Esophagus mucosa (tissue), 1 donor: ENCODE measurements at regions not wholly inside any gene's neighbourhood (a gene's known extent, or its start where the extent isn't known, plus 50 kb on each side); places are given as distances from the start of the nearest gene placed in this dataset.
"Not testable (repeated sequence)": the region's sequence is repeated elsewhere in the genome, so short reads cannot be mapped to it uniquely, and the experiment has no call there.

ENCODE experiments used
- ATAC-seq: fragments of 200-7000 bp; cut with Tn5 transposase; one replicate; pipeline ENCODE4 v1.9.1; 2020
- donor health status: DM: yes; HTN: yes; CAD: no.

DNA sequence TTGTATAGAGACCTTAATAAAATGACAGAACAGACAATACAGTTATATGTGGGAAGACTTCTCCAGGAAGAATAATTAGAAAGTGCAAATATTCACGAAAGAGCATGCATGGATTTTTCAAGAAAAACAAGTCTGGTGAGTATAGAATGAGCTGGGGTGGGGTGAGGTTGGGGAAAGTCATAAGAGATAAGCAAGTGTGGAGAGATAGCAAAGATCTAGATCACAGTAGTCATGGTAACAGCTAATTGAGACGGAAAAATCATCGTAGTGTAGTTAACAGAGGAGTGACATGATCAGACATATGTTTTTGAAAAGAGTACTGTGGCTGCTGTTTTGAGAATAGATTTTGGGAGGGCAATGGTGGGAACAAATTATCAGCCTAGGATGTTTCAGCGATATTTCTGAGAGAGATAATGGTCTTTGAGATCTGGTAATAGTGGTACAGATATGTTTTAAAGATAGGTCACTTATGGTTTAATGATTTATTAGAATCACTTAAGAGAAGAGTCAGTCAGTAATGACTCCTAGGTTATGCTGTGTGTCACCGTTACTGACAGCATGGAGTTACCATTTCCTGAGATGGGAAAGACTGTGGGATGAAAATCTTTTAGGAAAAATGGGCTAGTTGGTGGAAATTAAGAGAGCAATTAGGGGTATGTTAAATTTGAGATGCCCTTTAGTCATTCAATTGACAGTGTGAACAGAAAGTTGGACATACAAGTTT is 248.5 kb upstream of the SLC8A1 start:
- ATAC-seq, result no peak

- not testable (repeated sequence) for ATAC-seq
Measured at GRCh38 chr2:40712197-40712894, 260.5 kb upstream of the SLC8A1 start.

DNA sequence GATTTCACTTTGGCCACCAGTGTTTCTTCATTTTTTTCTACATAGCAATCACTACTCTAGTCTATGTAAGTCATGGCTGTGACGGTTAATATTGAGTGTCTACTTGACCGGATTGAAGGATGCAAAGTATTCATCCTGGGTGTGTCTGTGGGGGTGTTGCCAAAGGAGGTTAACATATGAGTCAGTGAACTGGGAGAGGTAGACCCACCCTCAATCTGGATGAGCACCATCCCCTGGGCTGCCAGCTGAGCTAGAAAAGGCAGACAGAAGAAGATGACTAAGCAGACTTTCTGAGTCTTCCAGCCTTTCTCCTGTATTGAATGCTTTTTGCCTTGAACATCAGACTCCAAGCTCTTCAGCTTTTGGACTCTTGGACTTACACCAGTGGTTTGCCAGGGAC is 265.0 kb upstream of the SLC8A1 start:
- ATAC-seq, result peak; percentile 94

DNA sequence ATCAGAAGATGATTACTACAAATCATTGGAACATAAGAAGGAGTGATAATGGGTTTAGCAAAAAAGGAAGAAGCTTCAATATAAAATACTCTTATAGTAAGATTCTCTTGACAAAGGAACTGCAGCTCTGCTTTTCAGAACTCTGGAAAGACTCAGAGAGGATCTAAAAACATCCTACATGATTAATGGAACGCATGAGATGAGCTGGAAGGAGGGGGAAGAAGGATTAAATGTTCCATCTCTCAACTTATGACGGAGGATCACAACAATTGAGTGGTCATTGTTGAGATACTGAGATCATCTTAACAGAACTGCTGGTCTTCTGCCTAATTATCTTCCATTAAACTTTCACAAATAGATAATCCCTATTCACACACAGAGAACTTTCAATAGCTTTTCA is 267.5 kb upstream of the SLC8A1 start:
- no peak for ATAC-seq

GRCh38 chr2:40721595-40721994 is 269.7 kb upstream of the SLC8A1 start:
- ATAC-seq, result peak; percentile 76

GRCh38 chr2:40723194-40723593 is 271.3 kb upstream of the SLC8A1 start:
- ATAC-seq, result no peak

GRCh38 chr2:40725040-40725439 is 273.1 kb upstream of the SLC8A1 start:
- no peak for ATAC-seq

DNA sequence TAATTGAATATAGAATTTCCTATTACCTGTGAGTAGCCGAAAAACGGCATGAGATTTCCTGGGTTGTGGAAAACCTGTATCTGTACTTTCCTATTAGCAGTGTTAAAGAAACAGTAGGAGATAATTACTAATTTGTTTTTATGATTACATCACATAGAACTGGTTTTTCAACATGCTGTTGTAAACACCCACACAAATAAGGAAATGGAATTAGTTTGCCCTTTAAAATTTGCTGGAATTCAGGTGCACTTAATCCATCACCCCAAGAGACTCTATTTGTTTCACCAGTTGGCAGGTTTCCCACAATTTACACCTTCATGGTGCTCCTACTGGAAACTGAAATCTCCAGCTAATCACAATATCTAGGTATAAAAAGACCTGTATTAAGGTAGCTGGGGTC is 274.1 kb upstream of the SLC8A1 start:
- peak; percentile 63 for ATAC-seq

DNA sequence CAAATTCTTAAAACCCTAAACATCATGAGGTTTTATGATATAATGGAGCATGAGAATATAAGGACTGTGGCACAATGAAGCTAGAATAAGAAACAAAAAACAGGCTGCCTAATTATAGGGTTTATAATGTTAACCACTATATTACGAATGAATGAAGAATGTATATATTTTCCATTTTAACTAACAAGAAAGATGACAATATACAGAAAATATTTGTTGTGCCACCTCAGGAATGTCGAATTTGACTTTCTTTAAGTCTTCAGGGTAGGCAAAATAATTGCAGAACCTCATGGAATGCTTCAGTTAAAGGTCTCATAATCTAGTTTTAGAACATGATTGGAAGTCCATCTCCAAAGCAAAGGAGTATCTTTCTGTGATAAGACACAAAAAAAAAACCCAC is 282.9 kb upstream of the SLC8A1 start:
- no peak for ATAC-seq

DNA sequence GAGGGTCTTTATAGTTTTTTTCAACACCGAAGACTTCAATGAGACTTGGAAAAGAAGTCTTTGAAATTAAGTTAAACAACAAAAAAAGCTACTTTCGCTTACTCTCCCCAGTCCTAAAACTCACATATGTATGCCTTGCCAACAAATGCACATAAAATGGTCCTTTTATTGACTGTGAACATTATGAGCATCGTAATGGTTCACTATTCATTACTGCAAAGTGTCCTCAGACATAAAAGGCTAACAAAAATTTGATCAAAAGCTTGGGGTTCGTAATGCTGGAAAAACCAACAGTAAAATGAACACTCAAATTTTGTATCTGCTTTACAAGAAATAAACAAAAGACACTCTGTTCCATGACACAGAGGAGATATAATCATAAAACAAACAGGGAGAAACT is 285.3 kb upstream of the SLC8A1 start:
- no peak for ATAC-seq

- ATAC-seq, result no peak
Measured at GRCh38 chr2:40740419-40740818, 288.5 kb upstream of the SLC8A1 start.

DNA sequence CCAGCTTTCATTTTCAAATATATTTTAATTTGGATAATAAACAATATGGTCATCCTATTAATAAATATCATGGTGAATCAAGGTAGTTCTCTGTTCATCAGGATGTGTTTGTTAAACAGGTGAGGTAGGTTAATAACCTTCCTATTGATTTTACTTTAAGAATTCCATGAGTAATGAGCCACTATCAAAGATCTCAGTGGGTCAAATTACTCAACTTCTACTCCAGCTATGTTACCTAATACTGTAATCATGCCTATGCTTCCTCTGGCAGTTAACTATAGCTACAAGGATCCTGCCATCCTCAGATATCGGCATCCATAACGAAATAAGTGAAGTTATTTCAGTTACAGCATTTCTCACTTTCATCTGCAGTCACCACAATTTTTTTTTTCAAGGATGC is 289.6 kb upstream of the SLC8A1 start:
- no peak for ATAC-seq

DNA sequence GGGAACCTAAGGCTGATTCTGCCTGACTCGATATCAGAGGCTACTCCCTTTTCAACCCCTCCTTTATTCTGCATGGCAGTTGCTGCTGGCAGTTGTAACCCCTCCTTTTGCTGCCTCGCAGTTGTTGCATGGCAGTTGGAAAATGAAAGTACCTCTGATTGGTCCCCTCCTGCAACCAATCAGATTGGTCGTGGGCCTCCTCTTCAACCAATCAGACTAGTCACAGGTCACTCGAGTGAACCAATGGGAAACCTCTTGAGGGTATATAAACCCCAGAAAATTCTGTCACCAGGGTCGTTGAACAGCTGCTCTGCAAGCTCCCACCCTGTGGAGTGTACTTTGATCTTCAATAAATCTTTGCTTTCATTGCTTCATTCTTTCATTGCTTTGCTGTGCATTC is 294.3 kb upstream of the SLC8A1 start:
- no peak for ATAC-seq

DNA sequence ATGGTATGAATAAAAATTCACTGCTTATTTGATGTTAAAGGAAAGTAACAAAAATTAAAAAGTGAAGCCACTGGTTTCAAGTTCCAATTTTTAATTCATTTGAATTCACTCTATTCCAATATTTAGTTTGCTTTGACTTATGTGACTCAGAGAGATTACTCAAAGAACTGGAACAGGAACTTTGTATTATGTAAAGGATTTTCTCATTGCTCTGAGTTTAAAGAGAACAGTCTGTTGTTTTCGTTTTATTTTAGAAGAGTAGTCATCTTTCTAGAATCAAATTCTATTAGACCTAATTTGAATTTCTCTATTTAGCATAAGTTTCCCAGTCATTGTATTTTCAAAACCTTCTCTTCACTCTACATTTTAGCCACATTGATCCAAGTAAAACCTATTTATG is 300.1 kb upstream of the SLC8A1 start:
- no peak for ATAC-seq

DNA sequence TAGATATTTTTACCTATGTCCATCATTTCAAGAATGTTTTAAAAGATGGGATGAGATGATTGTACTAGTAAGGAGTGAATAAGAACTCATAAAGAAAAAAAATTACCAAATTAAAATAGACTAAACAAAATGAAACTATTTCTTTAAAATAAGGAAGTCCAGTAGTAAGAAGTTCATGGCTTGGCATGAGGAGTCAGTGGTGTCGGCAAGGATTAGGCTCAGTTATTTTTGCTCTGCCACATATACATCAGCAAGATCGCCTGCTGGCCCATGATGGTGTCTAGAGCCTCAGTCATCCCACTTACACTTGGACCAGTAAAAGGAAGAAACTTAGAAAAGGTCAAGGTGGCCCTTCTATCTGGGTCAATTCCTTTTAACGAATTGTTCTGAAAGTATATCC is 300.9 kb upstream of the SLC8A1 start:
- ATAC-seq, result no peak

- no peak for ATAC-seq
Measured at GRCh38 chr2:40754912-40755311, 303.0 kb upstream of the SLC8A1 start.

- ATAC-seq, result no peak
Measured at GRCh38 chr2:40758401-40759155, 306.7 kb upstream of the SLC8A1 start.

GRCh38 chr2:40760071-40760666 is 308.3 kb upstream of the SLC8A1 start:
- peak; percentile 77 for ATAC-seq

GRCh38 chr2:40773291-40773690 is 321.4 kb upstream of the SLC8A1 start:
- no peak for ATAC-seq

- ATAC-seq, result no peak
Measured at GRCh38 chr2:40783704-40784103, 331.8 kb upstream of the SLC8A1 start.

DNA sequence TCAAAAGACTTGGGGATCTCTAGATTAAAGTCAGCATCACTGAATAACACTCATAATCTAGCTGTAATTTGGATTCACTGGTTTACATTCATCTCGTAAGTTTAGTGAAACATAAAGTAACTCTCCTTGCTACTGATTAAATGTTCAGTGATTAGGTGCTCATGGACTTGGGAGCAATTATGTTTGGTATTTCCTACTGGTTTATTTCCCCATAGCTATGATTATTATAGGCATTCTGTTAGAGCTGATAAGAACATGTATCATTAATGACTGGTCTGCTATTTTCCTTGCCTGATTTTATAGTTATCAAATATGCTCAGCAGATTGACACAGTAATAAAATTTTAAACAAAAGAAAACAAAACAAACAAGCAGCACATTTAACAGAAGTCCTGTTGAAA is 334.7 kb upstream of the SLC8A1 start:
- ATAC-seq, result no peak

- ATAC-seq, result no peak
Measured at GRCh38 chr2:40797120-40797519, 345.2 kb upstream of the SLC8A1 start.

DNA sequence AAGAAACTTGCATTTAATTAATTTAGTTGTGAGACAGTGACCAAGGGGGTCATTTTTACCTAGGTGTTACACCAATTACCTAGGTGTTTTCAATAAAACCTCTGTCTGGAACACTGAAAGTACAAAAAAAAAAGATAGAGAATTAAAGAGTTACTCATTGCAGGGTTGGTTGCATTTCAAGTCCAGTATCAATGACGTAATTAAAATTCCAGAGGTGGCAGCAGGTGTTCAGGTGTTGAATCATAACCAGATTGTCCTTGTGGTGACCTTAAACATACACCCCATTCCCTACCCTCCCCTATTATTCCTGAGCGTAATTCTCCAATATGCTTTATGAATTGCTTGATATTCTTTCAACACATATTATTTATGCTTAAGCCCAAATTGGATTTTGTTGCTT is 352.0 kb upstream of the SLC8A1 start:
- no peak for ATAC-seq
